ENCODE measurements at regions not wholly inside any gene's neighbourhood (a gene's known extent, or its start where the extent isn't known, plus 50 kb on each side); places are given as distances from the start of the nearest gene placed in this dataset.

DNA sequence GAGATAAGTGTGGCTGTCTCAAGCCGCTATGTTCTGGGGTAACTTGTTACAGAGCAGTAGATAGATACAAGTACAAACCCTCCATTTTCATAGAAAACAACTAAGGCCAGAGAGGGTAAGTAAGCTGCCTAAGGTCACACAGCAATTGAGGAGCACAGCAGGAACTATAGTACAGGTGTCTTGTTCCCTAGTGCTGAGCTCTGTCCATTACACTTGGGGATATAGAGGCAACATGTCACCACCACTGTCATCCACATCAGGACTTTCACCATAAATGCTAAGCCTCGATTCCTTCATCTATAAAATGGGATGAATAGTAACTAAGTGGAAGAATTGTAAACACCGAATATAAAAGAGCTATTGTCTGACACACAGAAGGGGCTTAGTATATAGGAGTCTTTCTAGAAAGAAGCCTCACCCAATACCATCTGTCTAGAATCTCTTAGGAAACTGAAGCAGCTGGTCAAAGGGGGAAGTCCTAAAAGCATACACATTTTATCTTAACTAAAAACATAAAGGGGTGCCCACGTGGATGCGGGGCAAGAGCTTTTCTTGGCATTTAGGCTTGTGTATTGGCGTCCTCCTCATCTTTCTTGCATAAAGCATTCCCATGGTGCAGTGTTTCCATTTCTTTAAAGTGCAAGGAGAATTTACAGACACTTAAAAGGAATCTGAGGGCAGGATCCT, 93.8 kb upstream of the ALX4 start:
- TF ChIP-seq, protein P1, sequence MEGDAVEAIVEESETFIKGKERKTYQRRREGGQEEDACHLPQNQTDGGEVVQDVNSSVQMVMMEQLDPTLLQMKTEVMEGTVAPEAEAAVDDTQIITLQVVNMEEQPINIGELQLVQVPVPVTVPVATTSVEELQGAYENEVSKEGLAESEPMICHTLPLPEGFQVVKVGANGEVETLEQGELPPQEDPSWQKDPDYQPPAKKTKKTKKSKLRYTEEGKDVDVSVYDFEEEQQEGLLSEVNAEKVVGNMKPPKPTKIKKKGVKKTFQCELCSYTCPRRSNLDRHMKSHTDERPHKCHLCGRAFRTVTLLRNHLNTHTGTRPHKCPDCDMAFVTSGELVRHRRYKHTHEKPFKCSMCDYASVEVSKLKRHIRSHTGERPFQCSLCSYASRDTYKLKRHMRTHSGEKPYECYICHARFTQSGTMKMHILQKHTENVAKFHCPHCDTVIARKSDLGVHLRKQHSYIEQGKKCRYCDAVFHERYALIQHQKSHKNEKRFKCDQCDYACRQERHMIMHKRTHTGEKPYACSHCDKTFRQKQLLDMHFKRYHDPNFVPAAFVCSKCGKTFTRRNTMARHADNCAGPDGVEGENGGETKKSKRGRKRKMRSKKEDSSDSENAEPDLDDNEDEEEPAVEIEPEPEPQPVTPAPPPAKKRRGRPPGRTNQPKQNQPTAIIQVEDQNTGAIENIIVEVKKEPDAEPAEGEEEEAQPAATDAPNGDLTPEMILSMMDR (IDR thresholded peaks at IDR 0.05): no peak
- TF ChIP-seq EP300 (IDR thresholded peaks at IDR 0.05): no peak
- TF ChIP-seq POLR2A (IDR thresholded peaks at IDR 0.05): no peak
- no peak for TF ChIP-seq POLR2AphosphoS5 (IDR thresholded peaks at IDR 0.05)

Measured in gastroesophageal sphincter (tissue), 3 donors.